ENCODE measurements at regions not wholly inside any gene's neighbourhood (a gene's known extent, or its start where the extent isn't known, plus 50 kb on each side); places are given as distances from the start of the nearest gene placed in this dataset.

- TF ChIP-seq, protein P1, sequence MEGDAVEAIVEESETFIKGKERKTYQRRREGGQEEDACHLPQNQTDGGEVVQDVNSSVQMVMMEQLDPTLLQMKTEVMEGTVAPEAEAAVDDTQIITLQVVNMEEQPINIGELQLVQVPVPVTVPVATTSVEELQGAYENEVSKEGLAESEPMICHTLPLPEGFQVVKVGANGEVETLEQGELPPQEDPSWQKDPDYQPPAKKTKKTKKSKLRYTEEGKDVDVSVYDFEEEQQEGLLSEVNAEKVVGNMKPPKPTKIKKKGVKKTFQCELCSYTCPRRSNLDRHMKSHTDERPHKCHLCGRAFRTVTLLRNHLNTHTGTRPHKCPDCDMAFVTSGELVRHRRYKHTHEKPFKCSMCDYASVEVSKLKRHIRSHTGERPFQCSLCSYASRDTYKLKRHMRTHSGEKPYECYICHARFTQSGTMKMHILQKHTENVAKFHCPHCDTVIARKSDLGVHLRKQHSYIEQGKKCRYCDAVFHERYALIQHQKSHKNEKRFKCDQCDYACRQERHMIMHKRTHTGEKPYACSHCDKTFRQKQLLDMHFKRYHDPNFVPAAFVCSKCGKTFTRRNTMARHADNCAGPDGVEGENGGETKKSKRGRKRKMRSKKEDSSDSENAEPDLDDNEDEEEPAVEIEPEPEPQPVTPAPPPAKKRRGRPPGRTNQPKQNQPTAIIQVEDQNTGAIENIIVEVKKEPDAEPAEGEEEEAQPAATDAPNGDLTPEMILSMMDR (IDR thresholded peaks at IDR 0.05), result no peak
- TF ChIP-seq HOXA7 (CRISPR knock-in tag; IDR thresholded peaks at IDR 0.05), result no peak
- no peak for TF ChIP-seq EP300 (IDR thresholded peaks at IDR 0.05)
- no peak for TF ChIP-seq RAD21 (conservative IDR thresholded peaks at IDR 0.05 in 1 of 2, IDR thresholded peaks at IDR 0.05 in 1 of 2)
- no peak for TF ChIP-seq HOXB5 (CRISPR knock-in tag; IDR thresholded peaks at IDR 0.05)
Measured at GRCh38 chr4:163614866-163615265, 120.4 kb downstream of the TMA16 start.

All from A549 (cell line).